GM23338 (cell line): ENCODE measurements at regions not wholly inside any gene's neighbourhood (a gene's known extent, or its start where the extent isn't known, plus 50 kb on each side); places are given as distances from the start of the nearest gene placed in this dataset.

ENCODE experiments used
- ATAC-seq: fragments of 200-7000 bp; cut with Tn5 transposase; 3 replicates; pipeline ENCODE4 v1.9.1; 2020
- DNase-seq: peaks from one replicate; pipeline ENCODE4 v3.0.0-alpha.2; 2015; ENCODE audit warnings: low spot score
- H2AFZ ChIP-seq: fragments of 200-600 bp; sonication (generic); 2 replicates; pipeline ENCODE4 v1.8.0; 2016; ENCODE audit warnings: antibody characterized with exemption, mild to moderate bottlenecking, moderate library complexity
- H3F3A ChIP-seq: fragments of 200-600 bp; sonication (generic); replicated peaks from 2 replicates; pipeline ENCODE4 v1.8.0; 2017; ENCODE audit warnings: antibody characterized with exemption, mixed run types, low read depth
- H3K27ac ChIP-seq: fragments of 200-600 bp; sonication (generic); 2 replicates; pipeline ENCODE4 v1.6.1; 2016; ENCODE audit warnings: low read depth
- H3K27me3 ChIP-seq: fragments of 200-600 bp; sonication (generic); 2 replicates; pipeline ENCODE4 v1.8.0; 2016; ENCODE audit warnings: mild to moderate bottlenecking, mixed run types, moderate library complexity; ENCODE audit not compliant: insufficient read depth
- H3K36me3 ChIP-seq: fragments of 200-600 bp; sonication (generic); 2 replicates; pipeline ENCODE4 v1.8.0; 2016; ENCODE audit warnings: mild to moderate bottlenecking; ENCODE audit not compliant: insufficient read depth
- H3K4me1 ChIP-seq: fragments of 200-600 bp; sonication (generic); 2 replicates; pipeline ENCODE4 v1.8.0; 2016; ENCODE audit warnings: mild to moderate bottlenecking, moderate library complexity; ENCODE audit not compliant: insufficient read depth
- H3K4me2 ChIP-seq: fragments of 200-600 bp; sonication (generic); 2 replicates; pipeline ENCODE4 v1.7.1; 2017; ENCODE audit warnings: mixed run types
- H3K4me3 ChIP-seq: fragments of 200-600 bp; sonication (generic); 2 replicates; pipeline ENCODE4 v1.6.1; 2016; ENCODE audit warnings: mixed run types
- H3K79me2 ChIP-seq: fragments of 200-600 bp; sonication (generic); replicated peaks from 2 replicates; pipeline ENCODE4 v1.8.0; 2017; ENCODE audit warnings: mild to moderate bottlenecking; ENCODE audit not compliant: insufficient read depth
- H3K9me2 ChIP-seq: fragments of 200-600 bp; sonication (generic); 2 replicates; pipeline ENCODE4 v1.8.0; 2017; ENCODE audit not compliant: insufficient read depth
- H4K20me1 ChIP-seq: fragments of 200-600 bp; sonication (generic); replicated peaks from 2 replicates; pipeline ENCODE4 v1.8.0; 2017; ENCODE audit warnings: mild to moderate bottlenecking; ENCODE audit not compliant: insufficient read depth
- H3K27ac Mint-ChIP-seq: 2 replicates; pipeline ENCODE4 v1.8.0; 2020; ENCODE audit warnings: inconsistent platforms, mild to moderate bottlenecking, moderate library complexity, mixed read lengths
- H3K27me3 Mint-ChIP-seq: 3 replicates; pipeline ENCODE4 v1.8.0; 2022; ENCODE audit warnings: low read depth, mild to moderate bottlenecking, moderate library complexity, mixed read lengths, inconsistent platforms; ENCODE audit not compliant: insufficient read depth, poor library complexity
- H3K36me3 Mint-ChIP-seq: 3 replicates; pipeline ENCODE4 v1.8.0; 2021; ENCODE audit warnings: low read depth, mild to moderate bottlenecking, inconsistent platforms, moderate library complexity, mixed read lengths
- H3K4me1 Mint-ChIP-seq: 3 replicates; pipeline ENCODE4 v1.8.0; 2020; ENCODE audit warnings: mild to moderate bottlenecking, inconsistent platforms, mixed read lengths
- H3K4me3 Mint-ChIP-seq: 3 replicates; pipeline ENCODE4 v1.8.0; 2021; ENCODE audit warnings: moderate library complexity, mild to moderate bottlenecking, inconsistent platforms, mixed read lengths
- H3K9me3 Mint-ChIP-seq: 3 replicates; pipeline ENCODE4 v1.8.0; 2020; ENCODE audit warnings: moderate library complexity, mild to moderate bottlenecking, inconsistent platforms, mixed read lengths
- CREB1 ChIP-seq: fragments of 250-450 bp; sonication (Bioruptor Pico); IDR thresholded peaks from 2 replicates; pipeline ENCODE4 v1.5.0; 2020; ENCODE audit warnings: low read depth, mild to moderate bottlenecking, moderate library complexity
- ETS1 ChIP-seq: IDR thresholded peaks from 2 replicates; pipeline ENCODE4 v1.6.1; 2016; ENCODE audit warnings: antibody characterized with exemption
- EZH2 ChIP-seq: fragments of 200-600 bp; sonication (generic); IDR thresholded peaks from one replicate; pipeline ENCODE4 v1.8.0; 2017; ENCODE audit warnings: antibody characterized with exemption, mild to moderate bottlenecking, low read depth; ENCODE audit not compliant: unreplicated experiment
- EZH2phosphoT487 ChIP-seq: fragments of 200-600 bp; sonication (generic); IDR thresholded peaks from one replicate; pipeline ENCODE4 v1.8.1; 2018; ENCODE audit warnings: antibody characterized with exemption; ENCODE audit not compliant: unreplicated experiment
- JUNB ChIP-seq: IDR thresholded peaks from one replicate; pipeline ENCODE4 v1.6.1; 2016; ENCODE audit warnings: antibody characterized with exemption; ENCODE audit not compliant: unreplicated experiment
- NANOG ChIP-seq: IDR thresholded peaks from 2 replicates; pipeline ENCODE4 v1.6.1; 2016; ENCODE audit warnings: antibody characterized with exemption, borderline replicate concordance
- POLR2AphosphoS5 ChIP-seq: IDR thresholded peaks from 2 replicates; pipeline ENCODE4 v1.6.1; 2016; ENCODE audit warnings: antibody characterized with exemption, low read depth
- REST ChIP-seq: IDR thresholded peaks from one replicate; pipeline ENCODE4 v1.6.1; 2018; ENCODE audit warnings: antibody characterized with exemption; ENCODE audit not compliant: unreplicated experiment
- STAT1 ChIP-seq: IDR thresholded peaks from one replicate; pipeline ENCODE4 v1.6.1; 2016; ENCODE audit warnings: antibody characterized with exemption; ENCODE audit not compliant: unreplicated experiment
- ZNF114 ChIP-seq: fragments of 250-450 bp; sonication (Bioruptor Pico); IDR thresholded peaks from 2 replicates; pipeline ENCODE4 v1.5.0; 2020; ENCODE audit warnings: mild to moderate bottlenecking, moderate library complexity
- ZNF331 ChIP-seq: fragments of 250-450 bp; sonication (Bioruptor Pico); IDR thresholded peaks from 2 replicates; pipeline ENCODE4 v1.5.0; 2020; ENCODE audit warnings: low read depth, mild to moderate bottlenecking, moderate library complexity
- TF ChIP-seq, protein P1 (sequence below): fragments of 250-450 bp; sonication (Bioruptor Pico); IDR thresholded peaks from 2 replicates; pipeline ENCODE4 v1.5.0; 2020; ENCODE audit warnings: mild to moderate bottlenecking, moderate library complexity
- TF ChIP-seq, protein P2 (sequence below), 2 experiments: fragments of 200-600 bp in 1 of 2; sonication (generic) in 1 of 2; conservative IDR thresholded peaks; 2 replicates each; pipeline versions ENCODE4 v1.5.1 to v1.6.1; 2016 to 2017; ENCODE audit warnings: antibody characterized with exemption in 2 of 2, low read depth in 2 of 2, mild to moderate bottlenecking in 2 of 2, moderate library complexity in 1 of 2

- no peaks in the 10 kb centered on the region for H3K36me3 ChIP-seq
Observed at GRCh38 chr4:159416073-159416472, 313.2 kb downstream of the RAPGEF2 start.

More at GRCh38 chr4:159416073-159416472, 313.2 kb downstream of the RAPGEF2 start:
- no peak for DNase-seq
- H3K4me3 ChIP-seq: no peak overlapping the region
- Mint-ChIP-seq H3K4me1 (peaks cover 6% of the 10 kb centered on the region; the same call in 2 of the 3 replicates), H3K27me3 (no peaks in the 10 kb centered on the region), H3K4me3 (no peak overlapping the region), H3K36me3 (peaks cover 16% of the 10 kb centered on the region), H3K27ac (no peak overlapping the region), H3K9me3 (peaks cover 42% of the 10 kb centered on the region)
- no peaks in the 10 kb centered on the region for H3K27me3 ChIP-seq
- TF ChIP-seq, protein P1, sequence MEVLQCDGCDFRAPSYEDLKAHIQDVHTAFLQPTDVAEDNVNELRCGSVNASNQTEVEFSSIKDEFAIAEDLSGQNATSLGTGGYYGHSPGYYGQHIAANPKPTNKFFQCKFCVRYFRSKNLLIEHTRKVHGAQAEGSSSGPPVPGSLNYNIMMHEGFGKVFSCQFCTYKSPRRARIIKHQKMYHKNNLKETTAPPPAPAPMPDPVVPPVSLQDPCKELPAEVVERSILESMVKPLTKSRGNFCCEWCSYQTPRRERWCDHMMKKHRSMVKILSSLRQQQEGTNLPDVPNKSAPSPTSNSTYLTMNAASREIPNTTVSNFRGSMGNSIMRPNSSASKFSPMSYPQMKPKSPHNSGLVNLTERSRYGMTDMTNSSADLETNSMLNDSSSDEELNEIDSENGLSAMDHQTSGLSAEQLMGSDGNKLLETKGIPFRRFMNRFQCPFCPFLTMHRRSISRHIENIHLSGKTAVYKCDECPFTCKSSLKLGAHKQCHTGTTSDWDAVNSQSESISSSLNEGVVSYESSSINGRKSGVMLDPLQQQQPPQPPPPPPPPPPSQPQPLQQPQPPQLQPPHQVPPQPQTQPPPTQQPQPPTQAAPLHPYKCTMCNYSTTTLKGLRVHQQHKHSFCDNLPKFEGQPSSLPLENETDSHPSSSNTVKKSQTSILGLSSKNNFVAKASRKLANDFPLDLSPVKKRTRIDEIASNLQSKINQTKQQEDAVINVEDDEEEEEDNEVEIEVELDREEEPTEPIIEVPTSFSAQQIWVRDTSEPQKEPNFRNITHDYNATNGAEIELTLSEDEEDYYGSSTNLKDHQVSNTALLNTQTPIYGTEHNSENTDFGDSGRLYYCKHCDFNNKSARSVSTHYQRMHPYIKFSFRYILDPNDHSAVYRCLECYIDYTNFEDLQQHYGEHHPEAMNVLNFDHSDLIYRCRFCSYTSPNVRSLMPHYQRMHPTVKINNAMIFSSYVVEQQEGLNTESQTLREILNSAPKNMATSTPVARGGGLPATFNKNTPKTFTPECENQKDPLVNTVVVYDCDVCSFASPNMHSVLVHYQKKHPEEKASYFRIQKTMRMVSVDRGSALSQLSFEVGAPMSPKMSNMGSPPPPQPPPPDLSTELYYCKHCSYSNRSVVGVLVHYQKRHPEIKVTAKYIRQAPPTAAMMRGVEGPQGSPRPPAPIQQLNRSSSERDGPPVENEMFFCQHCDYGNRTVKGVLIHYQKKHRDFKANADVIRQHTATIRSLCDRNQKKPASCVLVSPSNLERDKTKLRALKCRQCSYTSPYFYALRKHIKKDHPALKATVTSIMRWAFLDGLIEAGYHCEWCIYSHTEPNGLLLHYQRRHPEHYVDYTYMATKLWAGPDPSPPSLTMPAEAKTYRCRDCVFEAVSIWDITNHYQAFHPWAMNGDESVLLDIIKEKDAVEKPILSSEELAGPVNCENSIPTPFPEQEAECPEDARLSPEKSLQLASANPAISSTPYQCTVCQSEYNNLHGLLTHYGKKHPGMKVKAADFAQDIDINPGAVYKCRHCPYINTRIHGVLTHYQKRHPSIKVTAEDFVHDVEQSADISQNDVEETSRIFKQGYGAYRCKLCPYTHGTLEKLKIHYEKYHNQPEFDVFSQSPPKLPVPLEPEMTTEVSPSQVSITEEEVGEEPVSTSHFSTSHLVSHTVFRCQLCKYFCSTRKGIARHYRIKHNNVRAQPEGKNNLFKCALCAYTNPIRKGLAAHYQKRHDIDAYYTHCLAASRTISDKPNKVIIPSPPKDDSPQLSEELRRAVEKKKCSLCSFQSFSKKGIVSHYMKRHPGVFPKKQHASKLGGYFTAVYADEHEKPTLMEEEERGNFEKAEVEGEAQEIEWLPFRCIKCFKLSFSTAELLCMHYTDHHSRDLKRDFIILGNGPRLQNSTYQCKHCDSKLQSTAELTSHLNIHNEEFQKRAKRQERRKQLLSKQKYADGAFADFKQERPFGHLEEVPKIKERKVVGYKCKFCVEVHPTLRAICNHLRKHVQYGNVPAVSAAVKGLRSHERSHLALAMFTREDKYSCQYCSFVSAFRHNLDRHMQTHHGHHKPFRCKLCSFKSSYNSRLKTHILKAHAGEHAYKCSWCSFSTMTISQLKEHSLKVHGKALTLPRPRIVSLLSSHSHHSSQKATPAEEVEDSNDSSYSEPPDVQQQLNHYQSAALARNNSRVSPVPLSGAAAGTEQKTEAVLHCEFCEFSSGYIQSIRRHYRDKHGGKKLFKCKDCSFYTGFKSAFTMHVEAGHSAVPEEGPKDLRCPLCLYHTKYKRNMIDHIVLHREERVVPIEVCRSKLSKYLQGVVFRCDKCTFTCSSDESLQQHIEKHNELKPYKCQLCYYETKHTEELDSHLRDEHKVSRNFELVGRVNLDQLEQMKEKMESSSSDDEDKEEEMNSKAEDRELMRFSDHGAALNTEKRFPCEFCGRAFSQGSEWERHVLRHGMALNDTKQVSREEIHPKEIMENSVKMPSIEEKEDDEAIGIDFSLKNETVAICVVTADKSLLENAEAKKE (CRISPR knock-in tag): no peak
- TF ChIP-seq, protein P2, sequence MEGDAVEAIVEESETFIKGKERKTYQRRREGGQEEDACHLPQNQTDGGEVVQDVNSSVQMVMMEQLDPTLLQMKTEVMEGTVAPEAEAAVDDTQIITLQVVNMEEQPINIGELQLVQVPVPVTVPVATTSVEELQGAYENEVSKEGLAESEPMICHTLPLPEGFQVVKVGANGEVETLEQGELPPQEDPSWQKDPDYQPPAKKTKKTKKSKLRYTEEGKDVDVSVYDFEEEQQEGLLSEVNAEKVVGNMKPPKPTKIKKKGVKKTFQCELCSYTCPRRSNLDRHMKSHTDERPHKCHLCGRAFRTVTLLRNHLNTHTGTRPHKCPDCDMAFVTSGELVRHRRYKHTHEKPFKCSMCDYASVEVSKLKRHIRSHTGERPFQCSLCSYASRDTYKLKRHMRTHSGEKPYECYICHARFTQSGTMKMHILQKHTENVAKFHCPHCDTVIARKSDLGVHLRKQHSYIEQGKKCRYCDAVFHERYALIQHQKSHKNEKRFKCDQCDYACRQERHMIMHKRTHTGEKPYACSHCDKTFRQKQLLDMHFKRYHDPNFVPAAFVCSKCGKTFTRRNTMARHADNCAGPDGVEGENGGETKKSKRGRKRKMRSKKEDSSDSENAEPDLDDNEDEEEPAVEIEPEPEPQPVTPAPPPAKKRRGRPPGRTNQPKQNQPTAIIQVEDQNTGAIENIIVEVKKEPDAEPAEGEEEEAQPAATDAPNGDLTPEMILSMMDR (conservative IDR thresholded peaks at IDR 0.05; ENCODE audit: low read depth in 2 of 2): no peak
- no peak for TF ChIP-seq ETS1
- TF ChIP-seq STAT1: no peak
- TF ChIP-seq EZH2phosphoT487: no peak
- no peak for TF ChIP-seq REST
- TF ChIP-seq ZNF114 (CRISPR knock-in tag): no peak
- TF ChIP-seq POLR2AphosphoS5: no peak
- TF ChIP-seq CREB1 (CRISPR knock-in tag): no peak
- no peak for TF ChIP-seq EZH2
- TF ChIP-seq NANOG: no peak
- TF ChIP-seq ZNF331 (CRISPR knock-in tag): no peak
- TF ChIP-seq JUNB: no peak
- no peak for ATAC-seq
- no peaks in the 10 kb centered on the region for H3F3A ChIP-seq
- no peak overlapping the region for H3K4me2 ChIP-seq
- H3K27ac ChIP-seq: no peak overlapping the region
- H3K79me2 ChIP-seq: no peaks in the 10 kb centered on the region
- no peaks in the 10 kb centered on the region for H3K9me2 ChIP-seq
- H2AFZ ChIP-seq: no peak overlapping the region
- H3K4me1 ChIP-seq: no peaks in the 10 kb centered on the region
- no peaks in the 10 kb centered on the region; the same call in 1 of the 2 replicates for H4K20me1 ChIP-seq
